CD4-positive, alpha-beta memory T cell (primary cell): ENCODE measurements at regions not wholly inside any gene's neighbourhood (a gene's known extent, or its start where the extent isn't known, plus 50 kb on each side); places are given as distances from the start of the nearest gene placed in this dataset.

Experiments
- CTCF ChIA-PET: fragments of 350-600 bp; sonication (Branson Sonifier 250); formaldehyde crosslinking; loops from one replicate; lab custom pipeline; 2021; ENCODE audit warnings: inconsistent platforms; ENCODE audit not compliant: partially characterized antibody; lab: Charles Lee
- POLR2A ChIA-PET: fragments of 350-600 bp; sonication (Branson Sonifier 250); formaldehyde crosslinking; loops from one replicate; lab custom pipeline; 2021; ENCODE audit not compliant: partially characterized antibody; lab: Charles Lee
- DNase-seq, 5 donors: peaks; one replicate each; pipeline versions ENCODE4 v3.0.0 to v3.0.0-alpha.2; 2020 to 2022; ENCODE audit warnings: mixed read lengths in 1 of 5
- H3K27ac ChIP-seq: one replicate; pipeline ENCODE4 v1.7.0; 2013; ENCODE audit warnings: low read depth, low read length
- H3K27me3 ChIP-seq: 2 replicates; pipeline ENCODE4 v1.7.0; 2013; ENCODE audit warnings: mild to moderate bottlenecking, low read length, moderate library complexity; ENCODE audit not compliant: insufficient read depth
- H3K36me3 ChIP-seq: 2 replicates; pipeline ENCODE4 v1.7.0; 2013; ENCODE audit warnings: mild to moderate bottlenecking, low read length, moderate library complexity; ENCODE audit not compliant: insufficient read depth
- H3K4me1 ChIP-seq: 2 replicates; pipeline ENCODE4 v1.7.0; 2013; ENCODE audit warnings: mild to moderate bottlenecking, low read length, moderate library complexity; ENCODE audit not compliant: insufficient read depth
- H3K4me3 ChIP-seq, 2 donors: one replicate each; pipeline ENCODE4 v1.7.0; 2013; ENCODE audit warnings: low read length in 2 of 2, mild to moderate bottlenecking in 1 of 2
- H3K9me3 ChIP-seq, 2 donors: one replicate each; pipeline ENCODE4 v1.7.0; 2013; ENCODE audit warnings: low read length in 2 of 2, control low read depth in 1 of 2; ENCODE audit not compliant: control insufficient read depth in 1 of 2
- H3K27ac Mint-ChIP-seq, 7 donors: one replicate each; pipeline ENCODE4 v1.8.0; 2020 to 2021; ENCODE audit warnings: mixed read lengths in 7 of 7, mild to moderate bottlenecking in 6 of 7, inconsistent platforms in 3 of 7, moderate library complexity in 3 of 7
- H3K27me3 Mint-ChIP-seq, 2 donors: one replicate each; pipeline ENCODE4 v1.8.0; 2020 to 2021; ENCODE audit warnings: mixed read lengths in 2 of 2
- H3K36me3 Mint-ChIP-seq, 2 donors: one replicate each; pipeline ENCODE4 v1.8.0; 2020 to 2021; ENCODE audit warnings: mixed read lengths in 2 of 2, inconsistent platforms in 1 of 2, mild to moderate bottlenecking in 1 of 2
- H3K4me1 Mint-ChIP-seq, 4 donors: one replicate each; pipeline ENCODE4 v1.8.0; 2020 to 2021; ENCODE audit warnings: mixed read lengths in 4 of 4, mild to moderate bottlenecking in 1 of 4
- H3K4me3 Mint-ChIP-seq, 8 donors: one replicate each; pipeline ENCODE4 v1.8.0; 2020 to 2021; ENCODE audit warnings: mixed read lengths in 8 of 8, mild to moderate bottlenecking in 7 of 8, moderate library complexity in 6 of 8, inconsistent platforms in 3 of 8
- H3K9me3 Mint-ChIP-seq, 8 donors: one replicate each; pipeline ENCODE4 v1.8.0; 2020 to 2021; ENCODE audit warnings: mixed read lengths in 8 of 8, mild to moderate bottlenecking in 5 of 8, inconsistent platforms in 3 of 8, moderate library complexity in 1 of 8
- intact Hi-C: fragments of 100-400 bp; cut with micrococcal nuclease; formaldehyde crosslinking; loops from one replicate; pipeline ENCODE4 v1.15.1; 2023

- no peaks in the 10 kb centered on the region for H3K4me1 ChIP-seq
- no peak overlapping the region for H3K27ac Mint-ChIP-seq
- no peaks in the 10 kb centered on the region for H3K9me3 ChIP-seq
- ChIA-PET CTCF (no interaction called here), POLR2A (no interaction called here)
- intact Hi-C loops, result no loop called here
- no peak overlapping the region for H3K4me3 ChIP-seq
- H3K9me3 Mint-ChIP-seq, result peaks cover 0 to 11% (median 0%) of the 10 kb centered on the region in 8 donors
- no peaks in the 10 kb centered on the region for H3K36me3 ChIP-seq
- no peak overlapping the region for H3K4me3 Mint-ChIP-seq
- H3K27me3 Mint-ChIP-seq, result no peaks in the 10 kb centered on the region
- H3K27me3 ChIP-seq, result no peaks in the 10 kb centered on the region
- H3K36me3 Mint-ChIP-seq, result no peaks in the 10 kb centered on the region
- no peak overlapping the region for H3K27ac ChIP-seq
- DNase-seq, result no peak
- H3K4me1 Mint-ChIP-seq, result no peaks in the 10 kb centered on the region
Observed at GRCh38 chr5:60226128-60226527, 332.6 kb upstream of the PDE4D start.

- ChIA-PET POLR2A (no interaction called here), CTCF (no interaction called here)
- H3K4me3 Mint-ChIP-seq, result no peak overlapping the region
- no peaks in the 10 kb centered on the region for H3K36me3 Mint-ChIP-seq
- H3K9me3 Mint-ChIP-seq, result peaks cover 0 to 6% (median 0%) of the 10 kb centered on the region in 8 donors
- H3K27me3 ChIP-seq, result no peaks in the 10 kb centered on the region
- DNase-seq, result no peak
- H3K27ac Mint-ChIP-seq, result no peak overlapping the region
- H3K9me3 ChIP-seq, result no peaks in the 10 kb centered on the region
- no peaks in the 10 kb centered on the region for H3K27me3 Mint-ChIP-seq
- no peak overlapping the region for H3K4me3 ChIP-seq
- no peak overlapping the region for H3K27ac ChIP-seq
- intact Hi-C loops, result no loop called here
- H3K4me1 Mint-ChIP-seq, result no peaks in the 10 kb centered on the region
- no peaks in the 10 kb centered on the region for H3K4me1 ChIP-seq
- H3K36me3 ChIP-seq, result no peaks in the 10 kb centered on the region
Observed at GRCh38 chr5:60223342-60223741, 329.8 kb upstream of the PDE4D start.

- Histone ChIP-seq H3K27me3 (no peaks in the 10 kb centered on the region), H3K36me3 (no peaks in the 10 kb centered on the region), H3K4me1 (no peaks in the 10 kb centered on the region), H3K27ac (no peak overlapping the region), H3K4me3 (no peak overlapping the region), H3K9me3 (no peaks in the 10 kb centered on the region)
- ChIA-PET POLR2A (no interaction called here), CTCF (no interaction called here)
- intact Hi-C loops, result no loop called here
- Mint-ChIP-seq H3K27ac (no peak overlapping the region), H3K4me3 (no peak overlapping the region), H3K27me3 (no peaks in the 10 kb centered on the region), H3K9me3 (peaks cover 0 to 7% (median 2%) of the 10 kb centered on the region in 8 donors), H3K4me1 (no peaks in the 10 kb centered on the region), H3K36me3 (no peaks in the 10 kb centered on the region)
- no peak for DNase-seq
Observed at GRCh38 chr5:60219921-60220320, 326.4 kb upstream of the PDE4D start.

GRCh38 chr5:60210810-60211209, 317.3 kb upstream of the PDE4D start:
- Mint-ChIP-seq H3K4me3 (no peak overlapping the region), H3K4me1 (no peaks in the 10 kb centered on the region), H3K27me3 (no peaks in the 10 kb centered on the region), H3K9me3 (peaks cover 0 to 7% (median 5%) of the 10 kb centered on the region in 8 donors), H3K36me3 (no peaks in the 10 kb centered on the region), H3K27ac (no peak overlapping the region)
- Histone ChIP-seq H3K4me3 (no peak overlapping the region), H3K4me1 (no peaks in the 10 kb centered on the region), H3K27ac (no peak overlapping the region), H3K36me3 (no peaks in the 10 kb centered on the region), H3K9me3 (no peaks in the 10 kb centered on the region), H3K27me3 (no peaks in the 10 kb centered on the region)
- DNase-seq, result no peak
- intact Hi-C loops, result no loop called here
- CTCF ChIA-PET, result no interaction called here
- POLR2A ChIA-PET, result no interaction called here

GRCh38 chr5:60209146-60209840, 315.8 kb upstream of the PDE4D start:
- CTCF ChIA-PET, result no interaction called here
- H3K4me1 ChIP-seq, result no peaks in the 10 kb centered on the region
- Mint-ChIP-seq H3K36me3 (no peaks in the 10 kb centered on the region), H3K4me3 (no peak overlapping the region), H3K4me1 (no peaks in the 10 kb centered on the region), H3K27me3 (no peaks in the 10 kb centered on the region), H3K9me3 (peaks cover 0 to 8% (median 4%) of the 10 kb centered on the region in 8 donors), H3K27ac (no peak overlapping the region)
- POLR2A ChIA-PET, result no interaction called here
- no peaks in the 10 kb centered on the region for H3K36me3 ChIP-seq
- H3K27ac ChIP-seq, result no peak overlapping the region
- intact Hi-C loops, result no loop called here
- DNase-seq, result no peak
- H3K27me3 ChIP-seq, result no peaks in the 10 kb centered on the region
- no peaks in the 10 kb centered on the region for H3K9me3 ChIP-seq
- H3K4me3 ChIP-seq, result no peak overlapping the region

GRCh38 chr5:60208716-60209115, 315.2 kb upstream of the PDE4D start:
- no peaks in the 10 kb centered on the region for H3K36me3 Mint-ChIP-seq
- Histone ChIP-seq H3K4me3 (no peak overlapping the region), H3K4me1 (no peaks in the 10 kb centered on the region), H3K27ac (no peak overlapping the region), H3K9me3 (no peaks in the 10 kb centered on the region), H3K36me3 (no peaks in the 10 kb centered on the region), H3K27me3 (no peaks in the 10 kb centered on the region)
- peaks cover 0 to 8% (median 4%) of the 10 kb centered on the region in 8 donors for H3K9me3 Mint-ChIP-seq
- no peak overlapping the region for H3K27ac Mint-ChIP-seq
- H3K27me3 Mint-ChIP-seq, result no peaks in the 10 kb centered on the region
- intact Hi-C loops, result no loop called here
- no peak overlapping the region for H3K4me3 Mint-ChIP-seq
- no peaks in the 10 kb centered on the region for H3K4me1 Mint-ChIP-seq
- ChIA-PET CTCF (no interaction called here), POLR2A (no interaction called here)
- no peak for DNase-seq

GRCh38 chr5:60207040-60207439, 313.5 kb upstream of the PDE4D start:
- peaks cover 0 to 6% (median 3%) of the 10 kb centered on the region in 8 donors for H3K9me3 Mint-ChIP-seq
- Histone ChIP-seq H3K4me1 (no peaks in the 10 kb centered on the region), H3K36me3 (no peaks in the 10 kb centered on the region), H3K27ac (no peak overlapping the region), H3K27me3 (no peaks in the 10 kb centered on the region), H3K4me3 (no peak overlapping the region), H3K9me3 (no peaks in the 10 kb centered on the region)
- POLR2A ChIA-PET, result no interaction called here
- no peak for DNase-seq
- no peaks in the 10 kb centered on the region for H3K4me1 Mint-ChIP-seq
- CTCF ChIA-PET, result no interaction called here
- intact Hi-C loops, result no loop called here
- H3K27ac Mint-ChIP-seq, result no peak overlapping the region
- no peaks in the 10 kb centered on the region for H3K27me3 Mint-ChIP-seq
- no peaks in the 10 kb centered on the region for H3K36me3 Mint-ChIP-seq
- no peak overlapping the region for H3K4me3 Mint-ChIP-seq
